PC-3 (cell line): ENCODE measurements at regions not wholly inside any gene's neighbourhood (a gene's known extent, or its start where the extent isn't known, plus 50 kb on each side); places are given as distances from the start of the nearest gene placed in this dataset.

Source experiments
- CTCF ChIP-seq: fragments of 300-600 bp; sonication (generic); conservative IDR thresholded peaks from 2 replicates; pipeline ENCODE4 v1.5.1; 2017; ENCODE audit warnings: antibody characterized with exemption, low read depth, mild to moderate bottlenecking, low read length
- EZH2 ChIP-seq: fragments of 300-600 bp; sonication (generic); IDR thresholded peaks from one replicate; pipeline ENCODE4 v1.6.1; 2017; ENCODE audit warnings: antibody characterized with exemption, mild to moderate bottlenecking, low read length; ENCODE audit not compliant: unreplicated experiment

DNA sequence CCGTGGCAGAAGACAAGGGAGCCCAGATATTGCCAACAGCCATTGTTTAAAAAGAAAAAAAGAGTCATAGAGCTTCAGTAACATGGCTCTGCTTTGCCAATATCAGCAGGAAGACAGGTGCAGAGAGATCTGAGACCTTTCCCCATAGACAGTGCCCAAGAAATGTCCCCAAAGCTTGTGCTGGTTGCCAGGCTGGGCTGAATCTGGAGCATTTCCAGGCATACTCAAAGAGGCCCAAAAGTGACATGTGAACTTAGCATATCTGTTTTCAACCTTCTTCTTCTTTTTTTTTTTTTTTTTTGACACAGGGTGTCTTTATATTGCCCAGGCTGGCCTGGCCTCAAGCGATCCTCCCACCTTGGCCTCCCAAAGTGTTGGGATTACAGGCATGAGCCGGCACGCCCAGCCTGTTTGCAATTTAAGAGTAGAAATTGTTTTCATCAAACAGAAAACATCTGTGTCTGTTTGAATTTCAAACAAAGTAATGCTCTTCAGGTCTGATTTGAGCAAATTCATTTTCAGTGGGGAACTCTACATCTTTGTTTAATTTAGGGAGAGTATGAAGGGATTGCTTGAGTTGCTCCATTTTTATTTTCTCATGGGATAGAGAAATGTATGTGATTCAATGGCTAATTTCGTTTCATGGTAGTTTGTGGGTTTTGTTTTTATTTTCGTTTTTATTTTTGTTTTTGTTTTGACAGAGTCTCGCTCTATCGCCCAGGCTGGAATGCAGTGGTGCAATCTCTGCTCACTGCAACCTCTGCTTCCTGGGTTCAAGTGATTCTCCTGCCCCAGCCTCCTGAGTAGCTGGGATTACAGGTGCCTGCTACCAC lies 56.6 kb upstream of the RBM47 start:
- TF ChIP-seq CTCF: no peak
- TF ChIP-seq EZH2: no peak
